Neuronal stem cell (in vitro differentiated cells): ENCODE measurements at regions not wholly inside any gene's neighbourhood (a gene's known extent, or its start where the extent isn't known, plus 50 kb on each side); places are given as distances from the start of the nearest gene placed in this dataset.

Source experiments
- DNase-seq: peaks from one replicate; pipeline ENCODE4 v3.0.0-alpha.2; 2013; ENCODE audit warnings: low spot score
- H2AFZ ChIP-seq: one replicate; pipeline ENCODE4 v1.6.1; 2013; ENCODE audit warnings: mild to moderate bottlenecking, low read length, inconsistent platforms
- H2AK5ac ChIP-seq: 2 replicates; pipeline ENCODE4 v1.6.1; 2013; ENCODE audit warnings: low read depth, mild to moderate bottlenecking, inconsistent platforms, low read length, moderate library complexity, mixed read lengths
- H2BK120ac ChIP-seq: 2 replicates; pipeline ENCODE4 v1.6.1; 2013; ENCODE audit warnings: low read depth, mild to moderate bottlenecking, inconsistent platforms, low read length, moderate library complexity, mixed read lengths
- H2BK12ac ChIP-seq: one replicate; pipeline ENCODE4 v1.6.1; 2013; ENCODE audit warnings: low read length, inconsistent platforms
- H2BK15ac ChIP-seq: 2 replicates; pipeline ENCODE4 v1.6.1; 2013; ENCODE audit warnings: mild to moderate bottlenecking, low read length, inconsistent platforms, mixed read lengths
- H2BK5ac ChIP-seq: one replicate; pipeline ENCODE4 v1.6.1; 2013; ENCODE audit warnings: inconsistent platforms, mild to moderate bottlenecking, low read length, moderate library complexity
- H3K14ac ChIP-seq: one replicate; pipeline ENCODE4 v1.6.1; 2013; ENCODE audit warnings: low read length, inconsistent platforms
- H3K18ac ChIP-seq: 2 replicates; pipeline ENCODE4 v1.6.1; 2013; ENCODE audit warnings: low read length, inconsistent platforms
- H3K23ac ChIP-seq: 2 replicates; pipeline ENCODE4 v1.6.1; 2013; ENCODE audit warnings: low read depth, mild to moderate bottlenecking, mixed read lengths, low read length, inconsistent platforms; ENCODE audit not compliant: poor library complexity
- H3K27ac ChIP-seq: replicated peaks from 3 replicates; pipeline ENCODE4 v1.5.1; 2013; ENCODE audit warnings: low read length, inconsistent platforms
- H3K27me3 ChIP-seq, 3 experiments: 2 replicates each; pipeline ENCODE4 v1.6.1; 2013; ENCODE audit warnings: low read length in 3 of 3, mild to moderate bottlenecking in 2 of 3, inconsistent platforms in 1 of 3, low read depth in 1 of 3, mixed read lengths in 1 of 3, moderate library complexity in 1 of 3; ENCODE audit not compliant: control insufficient read depth in 3 of 3, insufficient read depth in 3 of 3
- H3K36me3 ChIP-seq, 2 donors: replicated peaks in 1 of 2; 2 replicates each; pipeline ENCODE4 v1.6.1; 2013; ENCODE audit warnings: low read length in 2 of 2; ENCODE audit not compliant: control insufficient read depth in 2 of 2, insufficient read depth in 2 of 2
- H3K4ac ChIP-seq: 2 replicates; pipeline ENCODE4 v1.6.1; 2013; ENCODE audit warnings: inconsistent platforms, mild to moderate bottlenecking, low read length, moderate library complexity
- H3K4me1 ChIP-seq, 2 donors: 1 replicate in 1 of 2; 2 replicates in 1 of 2; pipeline ENCODE4 v1.6.1; 2013; ENCODE audit warnings: low read length in 2 of 2, low read depth in 1 of 2; ENCODE audit not compliant: control insufficient read depth in 2 of 2, insufficient read depth in 1 of 2
- H3K4me2 ChIP-seq: one replicate; pipeline ENCODE4 v1.6.1; 2013; ENCODE audit warnings: mild to moderate bottlenecking, low read length, inconsistent platforms; ENCODE audit not compliant: insufficient read depth, poor library complexity, severe bottlenecking
- H3K4me3 ChIP-seq, 2 donors: 2 replicates each; pipeline ENCODE4 v1.5.1; 2013; ENCODE audit warnings: low read length in 2 of 2, mild to moderate bottlenecking in 2 of 2, inconsistent platforms in 1 of 2, moderate library complexity in 1 of 2
- H3K79me1 ChIP-seq: one replicate; pipeline ENCODE4 v1.6.1; 2013; ENCODE audit warnings: low read depth, mild to moderate bottlenecking, inconsistent platforms, low read length, moderate library complexity
- H3K9ac ChIP-seq: one replicate; pipeline ENCODE4 v1.6.1; 2013; ENCODE audit warnings: mild to moderate bottlenecking, low read depth, low read length, inconsistent platforms; ENCODE audit not compliant: poor library complexity
- H3K9me3 ChIP-seq, 2 donors: replicated peaks in 1 of 2; 2 replicates each; pipeline versions ENCODE3 to v1.6.1; 2013; ENCODE audit warnings: low read length in 2 of 2, mild to moderate bottlenecking in 2 of 2, inconsistent platforms in 1 of 2, low read depth in 1 of 2, mixed read lengths in 1 of 2, moderate library complexity in 1 of 2; ENCODE audit not compliant: control insufficient read depth in 2 of 2, insufficient read depth in 1 of 2
- H4K8ac ChIP-seq: one replicate; pipeline ENCODE4 v1.6.1; 2013; ENCODE audit warnings: low read depth, mild to moderate bottlenecking, inconsistent platforms, low read length, moderate library complexity
- H4K91ac ChIP-seq: one replicate; pipeline ENCODE4 v1.6.1; 2013; ENCODE audit warnings: low read length, low read depth, mild to moderate bottlenecking, inconsistent platforms; ENCODE audit not compliant: poor library complexity
- WGBS, 2 donors: extraction: QIAGEN DNeasy Blood & Tissue Kit; methylation state at CpG; one replicate each; pipeline ENCODE4 v1.1.7; 2013; ENCODE audit warnings: missing lambda C conversion rate in 2 of 2, mixed read lengths in 1 of 2; ENCODE audit not compliant: insufficient read length in 2 of 2, insufficient replicate concordance in 1 of 2; ENCODE audit errors: extremely low coverage in 2 of 2; 5-methylcytosine and 5-hydroxymethylcytosine counted together

GRCh38 chr7:10733747-10734146 lies 239.9 kb upstream of the PHF14 start:
- no peak overlapping the region for H4K91ac ChIP-seq
- no peaks in the 10 kb centered on the region for H3K79me1 ChIP-seq
- WGBS, 2 donors = no CpG with 5 or more reads among the region's 1 CpG
- peaks cover 0 to 2% of the 10 kb centered on the region in 2 donors for H3K9me3 ChIP-seq
- H3K4ac ChIP-seq = no peak overlapping the region
- no peak overlapping the region for H2BK120ac ChIP-seq
- no peak overlapping the region for H3K4me3 ChIP-seq
- H3K18ac ChIP-seq = no peak overlapping the region
- no peak overlapping the region for H2BK15ac ChIP-seq
- H2BK12ac ChIP-seq = no peak overlapping the region
- H3K27ac ChIP-seq = no peak overlapping the region
- no peak overlapping the region for H3K23ac ChIP-seq
- DNase-seq = no peak
- no peak overlapping the region for H3K4me2 ChIP-seq
- no peak overlapping the region for H2AFZ ChIP-seq
- H3K27me3 ChIP-seq = no peaks in the 10 kb centered on the region
- H2BK5ac ChIP-seq = no peak overlapping the region
- H2AK5ac ChIP-seq = no peak overlapping the region
- no peak overlapping the region for H3K9ac ChIP-seq
- H3K4me1 ChIP-seq = no peaks in the 10 kb centered on the region
- no peak overlapping the region for H3K14ac ChIP-seq
- no peaks in the 10 kb centered on the region for H3K36me3 ChIP-seq
- no peak overlapping the region for H4K8ac ChIP-seq

DNA sequence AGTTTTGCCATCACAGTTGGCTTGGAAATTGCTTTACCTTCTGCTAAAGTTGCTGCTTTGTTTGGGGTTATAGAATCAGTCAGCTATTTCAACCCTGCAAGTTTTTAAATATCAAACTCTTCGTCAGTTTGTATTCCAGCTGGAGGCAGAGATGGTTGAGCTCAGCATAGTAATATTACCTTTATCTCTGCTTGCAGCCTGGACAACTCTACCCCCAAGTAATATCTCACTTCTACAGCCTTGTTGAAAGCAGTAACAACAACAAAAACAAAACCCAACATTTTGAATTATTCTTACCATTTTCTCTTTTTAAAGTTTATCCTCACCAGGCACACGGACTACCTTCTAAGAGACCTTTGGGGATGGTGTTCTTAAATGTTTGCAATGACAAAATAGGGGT lies 239.1 kb upstream of the PHF14 start:
- no peak overlapping the region for H3K9ac ChIP-seq
- WGBS, 2 donors = no CpG with 5 or more reads among the region's 2 CpGs

DNA sequence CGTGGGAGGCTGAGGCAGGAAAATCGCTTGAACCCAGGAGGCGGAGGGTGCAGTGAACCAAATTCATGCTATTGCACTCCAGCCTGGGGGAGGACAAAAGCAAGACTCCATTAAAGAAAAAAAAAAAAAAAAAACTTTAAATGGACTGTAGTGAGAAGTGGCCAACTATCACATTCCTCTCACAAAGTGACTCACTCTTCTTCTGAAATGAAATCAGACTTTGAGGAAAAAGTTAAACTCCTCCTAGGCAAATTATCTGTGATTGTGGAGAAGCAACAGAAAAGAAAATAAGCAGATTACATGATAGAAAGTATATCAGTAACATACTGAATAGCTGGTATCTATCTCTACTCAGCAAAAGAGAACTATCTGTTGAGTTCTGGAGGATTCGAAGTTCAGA lies 234.3 kb upstream of the PHF14 start:
- Histone ChIP-seq H3K27ac (no peak overlapping the region), H3K14ac (no peak overlapping the region), H2BK120ac (no peak overlapping the region), H4K8ac (no peak overlapping the region), H3K18ac (no peak overlapping the region), H3K36me3 (no peaks in the 10 kb centered on the region), H3K4ac (no peak overlapping the region), H4K91ac (no peak overlapping the region), H3K4me3 (no peak overlapping the region), H3K4me2 (no peak overlapping the region), H3K79me1 (no peaks in the 10 kb centered on the region), H2BK15ac (no peak overlapping the region), H3K27me3 (no peaks in the 10 kb centered on the region), H3K23ac (no peak overlapping the region), H2AK5ac (no peak overlapping the region), H2AFZ (no peak overlapping the region), H3K9me3 (no peaks in the 10 kb centered on the region), H2BK5ac (no peak overlapping the region), H3K9ac (no peak overlapping the region), H3K4me1 (no peaks in the 10 kb centered on the region), H2BK12ac (no peak overlapping the region)
- DNase-seq = no peak
- WGBS, 2 donors = no CpG with 5 or more reads among the region's 4 CpGs

More for the DNA sequence above, 239.1 kb upstream of the PHF14 start:
- no peaks in the 10 kb centered on the region for H3K4me1 ChIP-seq
- no peak overlapping the region for H2BK120ac ChIP-seq
- H2AK5ac ChIP-seq = no peak overlapping the region
- H3K4me3 ChIP-seq = no peak overlapping the region
- no peak overlapping the region for H4K91ac ChIP-seq
- H3K79me1 ChIP-seq = no peaks in the 10 kb centered on the region
- no peak overlapping the region for H3K4me2 ChIP-seq
- no peak for DNase-seq
- H4K8ac ChIP-seq = no peak overlapping the region
- H3K18ac ChIP-seq = no peak overlapping the region
- H2BK5ac ChIP-seq = no peak overlapping the region
- no peak overlapping the region for H2BK15ac ChIP-seq
- H3K27ac ChIP-seq = no peak overlapping the region
- H3K36me3 ChIP-seq = no peaks in the 10 kb centered on the region
- H3K4ac ChIP-seq = no peak overlapping the region
- H2AFZ ChIP-seq = no peak overlapping the region
- H3K23ac ChIP-seq = no peak overlapping the region
- H3K14ac ChIP-seq = no peak overlapping the region
- H2BK12ac ChIP-seq = no peak overlapping the region
- peaks cover 0 to 2% of the 10 kb centered on the region in 2 donors for H3K9me3 ChIP-seq
- no peaks in the 10 kb centered on the region for H3K27me3 ChIP-seq

GRCh38 chr7:10740805-10741204 lies 232.9 kb upstream of the PHF14 start:
- H3K14ac ChIP-seq = no peak overlapping the region
- no peak overlapping the region for H3K9ac ChIP-seq
- no peak overlapping the region for H2BK15ac ChIP-seq
- no peak overlapping the region for H2BK5ac ChIP-seq
- H3K4me2 ChIP-seq = no peak overlapping the region
- no peak overlapping the region for H3K4ac ChIP-seq
- no peak overlapping the region for H3K4me3 ChIP-seq
- no peak overlapping the region for H2AK5ac ChIP-seq
- no peaks in the 10 kb centered on the region for H3K27me3 ChIP-seq
- H2BK120ac ChIP-seq = no peak overlapping the region
- H3K79me1 ChIP-seq = no peaks in the 10 kb centered on the region
- DNase-seq = no peak
- H3K18ac ChIP-seq = no peak overlapping the region
- no peaks in the 10 kb centered on the region for H3K9me3 ChIP-seq
- no peak overlapping the region for H4K91ac ChIP-seq
- no peak overlapping the region for H4K8ac ChIP-seq
- no peak overlapping the region for H2AFZ ChIP-seq
- H3K4me1 ChIP-seq = no peaks in the 10 kb centered on the region
- no peak overlapping the region for H3K27ac ChIP-seq
- no peak overlapping the region for H2BK12ac ChIP-seq
- no peaks in the 10 kb centered on the region for H3K36me3 ChIP-seq
- no CpG with 5 or more reads among the region's 1 CpG for whole genome bisulfite sequencing, 2 donors
- no peak overlapping the region for H3K23ac ChIP-seq
